Panc1 (cell line): ENCODE measurements at regions not wholly inside any gene's neighbourhood (a gene's known extent, or its start where the extent isn't known, plus 50 kb on each side); places are given as distances from the start of the nearest gene placed in this dataset.
A peak's percentile ranks its signal among the peaks of the same experiment; 100 is the strongest.
"Not testable (repeated sequence)": the region's sequence is repeated elsewhere in the genome, so short reads cannot be mapped to it uniquely, and the experiment has no call there.

Experiments used
- ATAC-seq: fragments of 200-7000 bp; cut with Tn5 transposase; 2 replicates; pipeline ENCODE4 v1.9.1; 2020; ENCODE audit warnings: mild to moderate bottlenecking, moderate library complexity
- BruUV-seq: library from RNA; stranded (reverse); fragments of 400-500 nt; replicated peaks from 2 replicates; lab custom pipeline; 2021; lab: Mats Ljungman, UMichigan
- CTCF ChIA-PET: fragments of 300-600 bp; sonication (Branson Sonifier 250); formaldehyde crosslinking; loops from one replicate; lab custom pipeline; 2022; ENCODE audit warnings: antibody characterized with exemption; lab: Charles Lee
- POLR2A ChIA-PET: fragments of 300-600 bp; sonication (Branson Sonifier 250); formaldehyde crosslinking; loops from one replicate; lab custom pipeline; 2022; ENCODE audit warnings: antibody characterized with exemption; lab: Charles Lee
- DNase-seq: peaks from one replicate; pipeline ENCODE4 v3.0.0-alpha.2; 2010; ENCODE audit warnings: low read depth, low spot score
- H3K27ac ChIP-seq: 2 replicates; pipeline ENCODE4 v1.5.1; 2011; ENCODE audit warnings: mild to moderate bottlenecking, low read length, inconsistent platforms
- H3K27me3 ChIP-seq: fragments of 200-500 bp; sonication (Bioruptor generic); 2 replicates; pipeline ENCODE4 v1.6.0; 2014; ENCODE audit warnings: low read length, inconsistent platforms; ENCODE audit not compliant: control insufficient read depth, insufficient read depth
- H3K36me3 ChIP-seq: fragments of 200-500 bp; sonication (Bioruptor generic); 2 replicates; pipeline ENCODE4 v1.5.1; 2014; ENCODE audit warnings: inconsistent platforms, mild to moderate bottlenecking, low read length, moderate library complexity; ENCODE audit not compliant: control insufficient read depth, insufficient read depth
- H3K4me1 ChIP-seq: 2 replicates; pipeline ENCODE4 v1.5.1; 2011; ENCODE audit warnings: inconsistent platforms, mild to moderate bottlenecking, low read length, moderate library complexity; ENCODE audit not compliant: control insufficient read depth, insufficient read depth
- H3K4me3 ChIP-seq, 2 experiments: 2 replicates each; pipeline ENCODE4 v1.5.1; 2011 to 2012; ENCODE audit warnings: low read depth in 2 of 2, low read length in 2 of 2, mild to moderate bottlenecking in 2 of 2, inconsistent platforms in 1 of 2, moderate library complexity in 1 of 2
- H3K9me3 ChIP-seq: fragments of 200-500 bp; sonication (Bioruptor generic); 2 replicates; pipeline ENCODE4 v1.5.1; 2014; ENCODE audit warnings: low read depth, mild to moderate bottlenecking, inconsistent platforms, low read length, moderate library complexity; ENCODE audit not compliant: control insufficient read depth, insufficient read depth
- CTCF ChIP-seq: fragments of 450-650 bp; IDR thresholded peaks from 2 replicates; pipeline ENCODE4 v1.5.1; 2017; ENCODE audit warnings: mild to moderate bottlenecking
- POLR2AphosphoS5 ChIP-seq: IDR thresholded peaks from 2 replicates; pipeline ENCODE4 v1.6.1; 2012; ENCODE audit warnings: mild to moderate bottlenecking, low read depth, low read length, moderate library complexity
- REST ChIP-seq, 2 experiments: IDR thresholded peaks; 2 replicates each; pipeline ENCODE4 v1.6.1; 2011 to 2012; ENCODE audit warnings: low read depth in 2 of 2, control low read depth in 1 of 2, low read length in 1 of 2, mild to moderate bottlenecking in 1 of 2, moderate library complexity in 1 of 2; ENCODE audit not compliant: insufficient read depth in 1 of 2
- SIN3A ChIP-seq: IDR thresholded peaks from 2 replicates; pipeline ENCODE4 v1.6.1; 2012; ENCODE audit warnings: low read depth, mild to moderate bottlenecking, low read length, moderate library complexity, borderline replicate concordance; ENCODE audit not compliant: insufficient read depth
- TCF7L2 ChIP-seq: IDR thresholded peaks from 2 replicates; pipeline ENCODE4 v1.6.1; 2011; ENCODE audit warnings: mild to moderate bottlenecking, low read depth, low read length, inconsistent platforms
- in situ Hi-C: cut with HindIII; loops from 2 replicates; pipeline ENCODE4 v1.10.0; 2016; ENCODE audit warnings: low sequenced_read_pairs, low pct_unique_long_range_greater_than_20kb
- intact Hi-C: fragments of 100-400 bp; cut with micrococcal nuclease; formaldehyde crosslinking; loops from one replicate; pipeline ENCODE4 v1.10.0; 2022; ENCODE audit not compliant: unreplicated experiment

GRCh38 chr14:106401316-106401715, 874.9 kb downstream of the TMEM121 start:
- CTCF ChIA-PET, POLR2A ChIA-PET, in situ Hi-C loops, H3K36me3 ChIP-seq, DNase-seq, intact Hi-C loops, H3K4me1 ChIP-seq, BruUV-seq, H3K27ac ChIP-seq, H3K27me3 ChIP-seq, ATAC-seq, H3K9me3 ChIP-seq: not testable (repeated sequence)
- H3K4me3 ChIP-seq, result peak overlapping the region in 1 of 2 experiments; percentile 18; a peak in 1 of 4 replicates

GRCh38 chr14:106410229-106410628, 883.8 kb downstream of the TMEM121 start:
- H3K9me3 ChIP-seq, ATAC-seq, CTCF ChIA-PET, H3K4me3 ChIP-seq, H3K27me3 ChIP-seq, intact Hi-C loops, BruUV-seq, H3K4me1 ChIP-seq, POLR2A ChIA-PET, in situ Hi-C loops, DNase-seq, H3K27ac ChIP-seq, H3K36me3 ChIP-seq: not testable (repeated sequence)
- TF ChIP-seq CTCF, result peak; percentile 63

- BruUV-seq, result no TSS peak
- no peak for ATAC-seq
- H3K4me1 ChIP-seq, result no peaks in the 10 kb centered on the region
Measured at GRCh38 chr14:106414464-106414863, 888.1 kb downstream of the TMEM121 start.

More at GRCh38 chr14:106414464-106414863, 888.1 kb downstream of the TMEM121 start:
- ChIA-PET POLR2A (no interaction called here), CTCF (no interaction called here)
- Histone ChIP-seq H3K9me3 (no peaks in the 10 kb centered on the region), H3K27ac (no peak overlapping the region), H3K27me3 (no peaks in the 10 kb centered on the region), H3K4me3 (no peak overlapping the region), H3K36me3 (no peaks in the 10 kb centered on the region)
- DNase-seq, result no peak
- in situ Hi-C loops, result no loop called here
- intact Hi-C loops, result no loop called here
- no peak for TF ChIP-seq SIN3A
- TF ChIP-seq POLR2AphosphoS5, result no peak
- no peak for TF ChIP-seq REST (IDR thresholded peaks at IDR 0.05; ENCODE audit: insufficient read depth in 1 of 2, low read depth in 2 of 2, low read length in 1 of 2)
- TF ChIP-seq TCF7L2, result no peak
- no peak for TF ChIP-seq CTCF
